SK-N-SH treated with all-trans-retinoic acid at 6 μM for 48 hours (cell line): ENCODE measurements at regions not wholly inside any gene's neighbourhood (a gene's known extent, or its start where the extent isn't known, plus 50 kb on each side); places are given as distances from the start of the nearest gene placed in this dataset.

Experiments used
- ATAC-seq: fragments of 200-7000 bp; cut with Tn5 transposase; 3 replicates; pipeline ENCODE4 v1.9.1; 2020; ENCODE audit warnings: mild to moderate bottlenecking, moderate library complexity
- ARNTL ChIP-seq: fragments of 450-650 bp; formaldehyde crosslinking; IDR thresholded peaks from 2 replicates; pipeline ENCODE4 v1.5.0; 2020; ENCODE audit warnings: low read depth, mild to moderate bottlenecking, moderate library complexity, borderline replicate concordance
- BACH2 ChIP-seq: fragments of 250-450 bp; sonication (Bioruptor Pico); IDR thresholded peaks from 2 replicates; pipeline ENCODE4 v1.9.0; 2021; ENCODE audit warnings: mild to moderate bottlenecking, borderline replicate concordance
- CSDC2 ChIP-seq: fragments of 250-450 bp; sonication (Bioruptor Pico); IDR thresholded peaks from 2 replicates; pipeline ENCODE4 v1.5.0; 2020; ENCODE audit warnings: mild to moderate bottlenecking, moderate library complexity
- ESRRG ChIP-seq: fragments of 250-450 bp; sonication (Bioruptor Pico); IDR thresholded peaks from 2 replicates; pipeline ENCODE4 v1.6.1; 2021; ENCODE audit warnings: mild to moderate bottlenecking
- GLIS3 ChIP-seq: fragments of 250-450 bp; sonication (Bioruptor Pico); IDR thresholded peaks from 2 replicates; pipeline ENCODE4 v1.5.0; 2020; ENCODE audit warnings: mild to moderate bottlenecking, moderate library complexity
- ISL1 ChIP-seq: fragments of 250-450 bp; sonication (Bioruptor Pico); IDR thresholded peaks from 2 replicates; pipeline ENCODE4 v2.1.2; 2022; ENCODE audit warnings: mild to moderate bottlenecking, moderate library complexity
- OSR1 ChIP-seq: fragments of 250-450 bp; sonication (Bioruptor Pico); IDR thresholded peaks from 2 replicates; pipeline ENCODE4 v1.8.0; 2022; ENCODE audit warnings: moderate library complexity, mild to moderate bottlenecking, inconsistent platforms
- PATZ1 ChIP-seq: fragments of 250-450 bp; sonication (Bioruptor Pico); IDR thresholded peaks from 2 replicates; pipeline ENCODE4 v1.8.0; 2020; ENCODE audit warnings: mild to moderate bottlenecking, moderate library complexity, borderline replicate concordance
- PPARA ChIP-seq: fragments of 250-450 bp; sonication (Bioruptor Pico); IDR thresholded peaks from 2 replicates; pipeline ENCODE4 v1.5.0; 2020; ENCODE audit warnings: mild to moderate bottlenecking, borderline replicate concordance
- RARB ChIP-seq: fragments of 250-450 bp; sonication (Bioruptor Pico); IDR thresholded peaks from 2 replicates; pipeline ENCODE4 v1.8.0; 2021; ENCODE audit warnings: mild to moderate bottlenecking, moderate library complexity
- SNAI2 ChIP-seq: fragments of 250-450 bp; sonication (Bioruptor Pico); IDR thresholded peaks from 2 replicates; pipeline ENCODE4 v1.5.0; 2020; ENCODE audit warnings: mild to moderate bottlenecking, moderate library complexity
- TCF4 ChIP-seq: fragments of 250-450 bp; sonication (Bioruptor Pico); IDR thresholded peaks from 2 replicates; pipeline ENCODE4 v1.8.0; 2021; ENCODE audit warnings: mild to moderate bottlenecking, moderate library complexity, borderline replicate concordance
- TOX ChIP-seq: fragments of 250-450 bp; sonication (Bioruptor Pico); IDR thresholded peaks from 2 replicates; pipeline ENCODE4 v1.8.0; 2021; ENCODE audit warnings: mild to moderate bottlenecking, moderate library complexity, borderline replicate concordance
- ZC3H10 ChIP-seq: fragments of 250-450 bp; sonication (Bioruptor Pico); IDR thresholded peaks from 2 replicates; pipeline ENCODE4 v1.5.1; 2021; ENCODE audit warnings: mild to moderate bottlenecking, moderate library complexity
- ZFP3 ChIP-seq: fragments of 250-450 bp; sonication (Bioruptor Pico); IDR thresholded peaks from 2 replicates; pipeline ENCODE4 v1.5.0; 2020; ENCODE audit warnings: mild to moderate bottlenecking, moderate library complexity
- ZFP30 ChIP-seq: fragments of 450-650 bp; formaldehyde crosslinking; IDR thresholded peaks from 2 replicates; pipeline ENCODE4 v1.5.0; 2022; ENCODE audit warnings: mild to moderate bottlenecking, moderate library complexity
- ZNF565 ChIP-seq: fragments of 450-650 bp; formaldehyde crosslinking; conservative IDR thresholded peaks from 2 replicates; pipeline ENCODE4 v1.5.0; 2020; ENCODE audit warnings: low read depth, mild to moderate bottlenecking, moderate library complexity
- ZNF70 ChIP-seq: fragments of 450-650 bp; formaldehyde crosslinking; IDR thresholded peaks from 2 replicates; pipeline ENCODE4 v1.5.0; 2020; ENCODE audit warnings: mild to moderate bottlenecking, moderate library complexity
- ZNF8 ChIP-seq: fragments of 450-650 bp; formaldehyde crosslinking; IDR thresholded peaks from 2 replicates; pipeline ENCODE4 v1.5.0; 2020; ENCODE audit warnings: mild to moderate bottlenecking, moderate library complexity
- TF ChIP-seq, protein P1 (sequence below): fragments of 250-450 bp; sonication (Bioruptor Pico); IDR thresholded peaks from 2 replicates; pipeline ENCODE4 v1.5.0; 2020; ENCODE audit warnings: mild to moderate bottlenecking, moderate library complexity
- TF ChIP-seq, protein P2 (sequence below): fragments of 250-450 bp; sonication (Bioruptor Pico); IDR thresholded peaks from 2 replicates; pipeline ENCODE4 v1.8.0; 2021; ENCODE audit warnings: low read depth, mild to moderate bottlenecking, moderate library complexity, borderline replicate concordance
- TF ChIP-seq, protein P3 (sequence below): fragments of 250-450 bp; sonication (Bioruptor Pico); IDR thresholded peaks from 2 replicates; pipeline ENCODE4 v1.5.1; 2020; ENCODE audit warnings: low read depth, mild to moderate bottlenecking, moderate library complexity
- TF ChIP-seq, protein P4 (sequence below): fragments of 250-450 bp; sonication (Bioruptor Pico); IDR thresholded peaks from 2 replicates; pipeline ENCODE4 v1.5.1; 2021; ENCODE audit warnings: mild to moderate bottlenecking, moderate library complexity

GRCh38 chr5:66440202-66440680 lies 156.0 kb upstream of the MAST4 start:
- no peak for ATAC-seq
- TF ChIP-seq TCF4 (CRISPR knock-in tag) (no peak), CSDC2 (CRISPR knock-in tag) (no peak), PPARA (no peak), ZFP3 (CRISPR knock-in tag) (0 out of 2 replicates have a peak, but pooled peaks have one; percentile 14), ISL1 (CRISPR knock-in tag) (peak; percentile 24; the same call in 1 of the 2 replicates)

GRCh38 chr5:66441351-66441750 lies 154.8 kb upstream of the MAST4 start:
- TF ChIP-seq ZC3H10 = no peak
- TF ChIP-seq ZNF70 (CRISPR knock-in tag) = no peak
- TF ChIP-seq, all 23 proteins: peak for 0
- ATAC-seq = no peak

- no peak for ATAC-seq
- TF ChIP-seq, protein P1, sequence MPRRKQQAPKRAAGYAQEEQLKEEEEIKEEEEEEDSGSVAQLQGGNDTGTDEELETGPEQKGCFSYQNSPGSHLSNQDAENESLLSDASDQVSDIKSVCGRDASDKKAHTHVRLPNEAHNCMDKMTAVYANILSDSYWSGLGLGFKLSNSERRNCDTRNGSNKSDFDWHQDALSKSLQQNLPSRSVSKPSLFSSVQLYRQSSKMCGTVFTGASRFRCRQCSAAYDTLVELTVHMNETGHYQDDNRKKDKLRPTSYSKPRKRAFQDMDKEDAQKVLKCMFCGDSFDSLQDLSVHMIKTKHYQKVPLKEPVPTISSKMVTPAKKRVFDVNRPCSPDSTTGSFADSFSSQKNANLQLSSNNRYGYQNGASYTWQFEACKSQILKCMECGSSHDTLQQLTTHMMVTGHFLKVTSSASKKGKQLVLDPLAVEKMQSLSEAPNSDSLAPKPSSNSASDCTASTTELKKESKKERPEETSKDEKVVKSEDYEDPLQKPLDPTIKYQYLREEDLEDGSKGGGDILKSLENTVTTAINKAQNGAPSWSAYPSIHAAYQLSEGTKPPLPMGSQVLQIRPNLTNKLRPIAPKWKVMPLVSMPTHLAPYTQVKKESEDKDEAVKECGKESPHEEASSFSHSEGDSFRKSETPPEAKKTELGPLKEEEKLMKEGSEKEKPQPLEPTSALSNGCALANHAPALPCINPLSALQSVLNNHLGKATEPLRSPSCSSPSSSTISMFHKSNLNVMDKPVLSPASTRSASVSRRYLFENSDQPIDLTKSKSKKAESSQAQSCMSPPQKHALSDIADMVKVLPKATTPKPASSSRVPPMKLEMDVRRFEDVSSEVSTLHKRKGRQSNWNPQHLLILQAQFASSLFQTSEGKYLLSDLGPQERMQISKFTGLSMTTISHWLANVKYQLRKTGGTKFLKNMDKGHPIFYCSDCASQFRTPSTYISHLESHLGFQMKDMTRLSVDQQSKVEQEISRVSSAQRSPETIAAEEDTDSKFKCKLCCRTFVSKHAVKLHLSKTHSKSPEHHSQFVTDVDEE = peak; percentile 98
- TF ChIP-seq ZFP30 (CRISPR knock-in tag) (no peak), GLIS3 (CRISPR knock-in tag) (peak; percentile 55; the same call in 1 of the 2 replicates), BACH2 (CRISPR knock-in tag) (no peak), ARNTL (CRISPR knock-in tag) (no peak), PPARA (no peak), ZNF70 (CRISPR knock-in tag) (no peak), TOX (CRISPR knock-in tag) (no peak), ISL1 (CRISPR knock-in tag) (peak; percentile 98), ZC3H10 (no peak), CSDC2 (CRISPR knock-in tag) (no peak), SNAI2 (no peak), TCF4 (CRISPR knock-in tag) (peak; percentile 76), ZFP3 (CRISPR knock-in tag) (0 out of 2 replicates have a peak, but pooled peaks have one; percentile 37), RARB (no peak), OSR1 (no peak), PATZ1 (CRISPR knock-in tag) (peak; percentile 81), ESRRG (CRISPR knock-in tag) (0 out of 2 replicates have a peak, but pooled peaks have one; percentile 75), ZNF565 (CRISPR knock-in tag) (0 out of 2 replicates have a peak, but pooled peaks have one; percentile 3), ZNF8 (peak; percentile 74)
- TF ChIP-seq, protein P2, sequence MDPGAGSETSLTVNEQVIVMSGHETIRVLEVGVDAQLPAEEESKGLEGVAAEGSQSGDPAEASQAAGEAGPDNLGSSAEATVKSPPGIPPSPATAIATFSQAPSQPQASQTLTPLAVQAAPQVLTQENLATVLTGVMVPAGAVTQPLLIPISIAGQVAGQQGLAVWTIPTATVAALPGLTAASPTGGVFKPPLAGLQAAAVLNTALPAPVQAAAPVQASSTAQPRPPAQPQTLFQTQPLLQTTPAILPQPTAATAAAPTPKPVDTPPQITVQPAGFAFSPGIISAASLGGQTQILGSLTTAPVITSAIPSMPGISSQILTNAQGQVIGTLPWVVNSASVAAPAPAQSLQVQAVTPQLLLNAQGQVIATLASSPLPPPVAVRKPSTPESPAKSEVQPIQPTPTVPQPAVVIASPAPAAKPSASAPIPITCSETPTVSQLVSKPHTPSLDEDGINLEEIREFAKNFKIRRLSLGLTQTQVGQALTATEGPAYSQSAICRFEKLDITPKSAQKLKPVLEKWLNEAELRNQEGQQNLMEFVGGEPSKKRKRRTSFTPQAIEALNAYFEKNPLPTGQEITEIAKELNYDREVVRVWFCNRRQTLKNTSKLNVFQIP = no peak
- TF ChIP-seq, protein P3, sequence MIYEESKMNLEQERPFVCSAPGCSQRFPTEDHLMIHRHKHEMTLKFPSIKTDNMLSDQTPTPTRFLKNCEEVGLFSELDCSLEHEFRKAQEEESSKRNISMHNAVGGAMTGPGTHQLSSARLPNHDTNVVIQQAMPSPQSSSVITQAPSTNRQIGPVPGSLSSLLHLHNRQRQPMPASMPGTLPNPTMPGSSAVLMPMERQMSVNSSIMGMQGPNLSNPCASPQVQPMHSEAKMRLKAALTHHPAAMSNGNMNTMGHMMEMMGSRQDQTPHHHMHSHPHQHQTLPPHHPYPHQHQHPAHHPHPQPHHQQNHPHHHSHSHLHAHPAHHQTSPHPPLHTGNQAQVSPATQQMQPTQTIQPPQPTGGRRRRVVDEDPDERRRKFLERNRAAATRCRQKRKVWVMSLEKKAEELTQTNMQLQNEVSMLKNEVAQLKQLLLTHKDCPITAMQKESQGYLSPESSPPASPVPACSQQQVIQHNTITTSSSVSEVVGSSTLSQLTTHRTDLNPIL (CRISPR knock-in tag) = peak; percentile 62; the same call in 1 of the 2 replicates
- TF ChIP-seq, protein P4, sequence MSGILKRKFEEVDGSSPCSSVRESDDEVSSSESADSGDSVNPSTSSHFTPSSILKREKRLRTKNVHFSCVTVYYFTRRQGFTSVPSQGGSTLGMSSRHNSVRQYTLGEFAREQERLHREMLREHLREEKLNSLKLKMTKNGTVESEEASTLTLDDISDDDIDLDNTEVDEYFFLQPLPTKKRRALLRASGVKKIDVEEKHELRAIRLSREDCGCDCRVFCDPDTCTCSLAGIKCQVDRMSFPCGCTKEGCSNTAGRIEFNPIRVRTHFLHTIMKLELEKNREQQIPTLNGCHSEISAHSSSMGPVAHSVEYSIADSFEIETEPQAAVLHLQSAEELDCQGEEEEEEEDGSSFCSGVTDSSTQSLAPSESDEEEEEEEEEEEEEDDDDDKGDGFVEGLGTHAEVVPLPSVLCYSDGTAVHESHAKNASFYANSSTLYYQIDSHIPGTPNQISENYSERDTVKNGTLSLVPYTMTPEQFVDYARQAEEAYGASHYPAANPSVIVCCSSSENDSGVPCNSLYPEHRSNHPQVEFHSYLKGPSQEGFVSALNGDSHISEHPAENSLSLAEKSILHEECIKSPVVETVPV = 0 out of 2 replicates have a peak, but pooled peaks have one; percentile 40
Observed at GRCh38 chr5:66442951-66443445, 153.2 kb upstream of the MAST4 start.
